ENCODE measurements at regions not wholly inside any gene's neighbourhood (a gene's known extent, or its start where the extent isn't known, plus 50 kb on each side); places are given as distances from the start of the nearest gene placed in this dataset.

- no peak for TF ChIP-seq CTCF (IDR thresholded peaks at IDR 0.05; ENCODE audit: low read length)
- TF ChIP-seq EZH2 (IDR thresholded peaks at IDR 0.05; ENCODE audit: borderline replicate concordance, low read length), result no peak
Observed at GRCh38 chr2:2642906-2643890, 312.1 kb upstream of the MYT1L start.
